ENCODE measurements at regions not wholly inside any gene's neighbourhood (a gene's known extent, or its start where the extent isn't known, plus 50 kb on each side); places are given as distances from the start of the nearest gene placed in this dataset.

GRCh38 chr7:108836256-108836655 is 266.6 kb downstream of the DNAJB9 start:
- TF ChIP-seq EZH2 (IDR thresholded peaks at IDR 0.05; ENCODE audit: insufficient read depth, poor library complexity, severe bottlenecking): no peak
- TF ChIP-seq EZH2phosphoT487 (IDR thresholded peaks at IDR 0.05; ENCODE audit: insufficient read depth, low read depth): no peak
